Liver (tissue), 8 donors: ENCODE measurements at regions not wholly inside any gene's neighbourhood (a gene's known extent, or its start where the extent isn't known, plus 50 kb on each side); places are given as distances from the start of the nearest gene placed in this dataset.

Experiments
- DNase-seq: peaks from one replicate; pipeline ENCODE4 v3.0.0-alpha.2; 2017; ENCODE audit warnings: low spot score
- H3K27ac ChIP-seq, 2 donors: one replicate each; pipeline ENCODE4 v1.7.0; 2013; ENCODE audit warnings: inconsistent platforms in 2 of 2, low read length in 2 of 2, control low read depth in 1 of 2, low read depth in 1 of 2, mild to moderate bottlenecking in 1 of 2
- H3K27me3 ChIP-seq, 4 donors: one replicate each; pipeline versions ENCODE4 v1.6.1 to v1.7.0; 2013; ENCODE audit warnings: low read length in 3 of 4, inconsistent platforms in 1 of 4, mild to moderate bottlenecking in 1 of 4, moderate library complexity in 1 of 4; ENCODE audit not compliant: control insufficient read depth in 4 of 4, insufficient read depth in 4 of 4
- H3K36me3 ChIP-seq, 4 donors: one replicate each; pipeline versions ENCODE4 v1.6.1 to v1.7.0; 2013; ENCODE audit warnings: low read length in 3 of 4, mild to moderate bottlenecking in 3 of 4, low read depth in 1 of 4, moderate library complexity in 1 of 4; ENCODE audit not compliant: control insufficient read depth in 4 of 4, insufficient read depth in 3 of 4
- H3K4me1 ChIP-seq, 4 donors: one replicate each; pipeline versions ENCODE4 v1.6.1 to v1.7.0; 2013; ENCODE audit warnings: low read length in 3 of 4, mild to moderate bottlenecking in 3 of 4, moderate library complexity in 1 of 4; ENCODE audit not compliant: control insufficient read depth in 4 of 4, insufficient read depth in 4 of 4
- H3K4me3 ChIP-seq, 3 donors: one replicate each; pipeline versions ENCODE4 v1.6.1 to v1.7.0; 2013; ENCODE audit warnings: low read length in 3 of 3, control low read depth in 1 of 3, low read depth in 1 of 3, mild to moderate bottlenecking in 1 of 3
- H3K9ac ChIP-seq, 2 donors: one replicate each; pipeline ENCODE4 v1.7.0; 2013; ENCODE audit warnings: low read length in 2 of 2, mild to moderate bottlenecking in 2 of 2, moderate library complexity in 2 of 2, control low read depth in 1 of 2, low read depth in 1 of 2
- H3K9me3 ChIP-seq, 4 donors: one replicate each; pipeline versions ENCODE4 v1.6.1 to v1.7.0; 2013; ENCODE audit warnings: low read length in 3 of 4; ENCODE audit not compliant: control insufficient read depth in 4 of 4
- EGR1 ChIP-seq, 2 donors: IDR thresholded peaks; 2 replicates each; pipeline ENCODE4 v1.6.1; 2016 to 2018; ENCODE audit warnings: antibody characterized with exemption in 2 of 2, low read depth in 2 of 2
- FOXA1 ChIP-seq: IDR thresholded peaks from 2 replicates; pipeline ENCODE4 v1.6.1; 2016; ENCODE audit warnings: antibody characterized with exemption
- FOXA2 ChIP-seq: IDR thresholded peaks from 2 replicates; pipeline ENCODE4 v1.6.1; 2016; ENCODE audit warnings: antibody characterized with exemption
- GABPA ChIP-seq, 2 donors: IDR thresholded peaks in 1 of 2; conservative IDR thresholded peaks in 1 of 2; 2 replicates each; pipeline ENCODE4 v1.6.1; 2016; ENCODE audit warnings: antibody characterized with exemption in 2 of 2, mild to moderate bottlenecking in 1 of 2, moderate library complexity in 1 of 2
- HNF4A ChIP-seq, 2 donors: conservative IDR thresholded peaks; 2 replicates each; pipeline ENCODE4 v1.6.1; 2016; ENCODE audit warnings: antibody characterized with exemption in 2 of 2, mild to moderate bottlenecking in 2 of 2
- HNF4G ChIP-seq: IDR thresholded peaks from 2 replicates; pipeline ENCODE4 v1.6.1; 2016; ENCODE audit warnings: antibody characterized with exemption
- JUND ChIP-seq, 2 donors: IDR thresholded peaks; 2 replicates each; pipeline ENCODE4 v1.6.1; 2016; ENCODE audit warnings: antibody characterized with exemption in 2 of 2
- NR2F2 ChIP-seq: IDR thresholded peaks from 2 replicates; pipeline ENCODE4 v1.6.1; 2016; ENCODE audit warnings: antibody characterized with exemption
- RAD21 ChIP-seq, 2 donors: IDR thresholded peaks; 2 replicates each; pipeline ENCODE4 v1.6.1; 2016; ENCODE audit warnings: antibody characterized with exemption in 2 of 2, mild to moderate bottlenecking in 2 of 2
- RXRA ChIP-seq, 2 donors: IDR thresholded peaks; 2 replicates each; pipeline ENCODE4 v1.6.1; 2017 to 2018; ENCODE audit warnings: antibody characterized with exemption in 2 of 2, mild to moderate bottlenecking in 1 of 2
- SP1 ChIP-seq: IDR thresholded peaks from 2 replicates; pipeline ENCODE4 v1.6.1; 2018; ENCODE audit warnings: antibody characterized with exemption, mild to moderate bottlenecking
- TAF1 ChIP-seq: conservative IDR thresholded peaks from 2 replicates; pipeline ENCODE4 v1.6.1; 2016; ENCODE audit warnings: antibody characterized with exemption, mild to moderate bottlenecking
- YY1 ChIP-seq: IDR thresholded peaks from 2 replicates; pipeline ENCODE4 v1.6.1; 2016; ENCODE audit warnings: antibody characterized with exemption, mild to moderate bottlenecking
- WGBS: extraction: QIAGEN DNeasy Blood & Tissue Kit; methylation state at CpG from one replicate; pipeline ENCODE4 v1.1.7; 2013; 5-methylcytosine and 5-hydroxymethylcytosine counted together
- TF ChIP-seq, protein P1 (sequence below): IDR thresholded peaks from 2 replicates; pipeline ENCODE4 v1.6.1; 2016; ENCODE audit warnings: antibody characterized with exemption, mild to moderate bottlenecking
- TF ChIP-seq, protein P2 (sequence below): IDR thresholded peaks from 2 replicates; pipeline ENCODE4 v1.6.1; 2016; ENCODE audit warnings: antibody characterized with exemption
- TF ChIP-seq, protein P3 (sequence below): fragments of 150-350 bp; IDR thresholded peaks from 2 replicates; pipeline ENCODE4 v1.5.1; 2017; ENCODE audit warnings: improper control_type of control experiment, low read depth, low read length; ENCODE audit not compliant: missing input control
- TF ChIP-seq, protein P4 (sequence below): IDR thresholded peaks from 2 replicates; pipeline ENCODE4 v1.6.1; 2016; ENCODE audit warnings: antibody characterized with exemption
- TF ChIP-seq, protein P5 (sequence below): IDR thresholded peaks from 2 replicates; pipeline ENCODE4 v1.6.1; 2016; ENCODE audit warnings: antibody characterized with exemption
- donor health status: healthy.
- donor health status: healthy.
- donor health status: healthy.
- donor health status: healthy.
- donor health status: healthy.

DNA sequence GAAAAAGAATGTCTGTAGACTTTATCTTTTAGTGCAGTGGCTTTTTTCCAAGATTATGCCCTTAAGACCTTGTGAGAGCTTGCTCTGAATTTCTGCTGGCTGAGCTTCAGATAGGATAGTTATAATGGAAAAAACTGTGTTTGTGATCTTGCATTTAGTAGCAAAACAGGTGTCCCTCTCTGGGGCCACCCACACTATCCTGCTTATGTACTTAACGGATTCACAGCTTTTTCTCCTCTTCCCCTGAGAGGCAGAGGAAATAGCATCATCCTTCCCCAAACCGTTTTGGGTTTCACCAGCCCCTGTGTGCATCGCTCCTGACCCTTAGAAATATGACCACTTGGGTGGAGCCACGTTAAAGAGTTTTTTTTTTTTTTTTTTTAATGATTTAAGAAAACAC lies 101.2 kb downstream of the RAB18 start (continued):
- TF ChIP-seq GABPA (IDR thresholded peaks at IDR 0.05 in 1 of 2, conservative IDR thresholded peaks at IDR 0.05 in 1 of 2), result no peak

DNA sequence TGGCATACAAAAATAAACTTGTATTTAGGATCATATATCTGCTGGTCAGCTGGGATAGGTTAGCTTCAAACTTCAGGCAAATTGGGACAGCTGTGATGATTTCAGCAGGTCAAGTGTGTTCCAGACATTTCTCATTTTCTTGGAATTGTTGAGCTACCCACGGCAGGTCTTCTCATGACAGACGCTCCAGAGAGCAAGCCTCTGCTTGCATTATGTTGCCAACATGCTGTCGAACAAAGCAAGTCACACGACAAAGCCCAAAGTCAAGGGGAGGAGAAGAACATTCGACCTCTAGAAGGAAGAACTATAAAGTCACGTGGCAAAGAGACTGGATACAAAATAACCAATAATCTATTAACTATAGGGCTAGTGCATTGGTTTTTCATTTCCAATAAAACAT lies 103.5 kb downstream of the RAB18 start:
- WGBS, result 83% methylated on average over 6 of the region's 6 CpGs
- Histone ChIP-seq H3K27me3 (no peaks in the 10 kb centered on the region), H3K9ac (peak overlapping the region in 1 of 2 donors; percentile 8), H3K36me3 (no peaks in the 10 kb centered on the region), H3K9me3 (no peaks in the 10 kb centered on the region), H3K27ac (no peak overlapping the region), H3K4me1 (no peaks in the 10 kb centered on the region), H3K4me3 (no peak overlapping the region)
- no peak for DNase-seq
- TF ChIP-seq, protein P1, sequence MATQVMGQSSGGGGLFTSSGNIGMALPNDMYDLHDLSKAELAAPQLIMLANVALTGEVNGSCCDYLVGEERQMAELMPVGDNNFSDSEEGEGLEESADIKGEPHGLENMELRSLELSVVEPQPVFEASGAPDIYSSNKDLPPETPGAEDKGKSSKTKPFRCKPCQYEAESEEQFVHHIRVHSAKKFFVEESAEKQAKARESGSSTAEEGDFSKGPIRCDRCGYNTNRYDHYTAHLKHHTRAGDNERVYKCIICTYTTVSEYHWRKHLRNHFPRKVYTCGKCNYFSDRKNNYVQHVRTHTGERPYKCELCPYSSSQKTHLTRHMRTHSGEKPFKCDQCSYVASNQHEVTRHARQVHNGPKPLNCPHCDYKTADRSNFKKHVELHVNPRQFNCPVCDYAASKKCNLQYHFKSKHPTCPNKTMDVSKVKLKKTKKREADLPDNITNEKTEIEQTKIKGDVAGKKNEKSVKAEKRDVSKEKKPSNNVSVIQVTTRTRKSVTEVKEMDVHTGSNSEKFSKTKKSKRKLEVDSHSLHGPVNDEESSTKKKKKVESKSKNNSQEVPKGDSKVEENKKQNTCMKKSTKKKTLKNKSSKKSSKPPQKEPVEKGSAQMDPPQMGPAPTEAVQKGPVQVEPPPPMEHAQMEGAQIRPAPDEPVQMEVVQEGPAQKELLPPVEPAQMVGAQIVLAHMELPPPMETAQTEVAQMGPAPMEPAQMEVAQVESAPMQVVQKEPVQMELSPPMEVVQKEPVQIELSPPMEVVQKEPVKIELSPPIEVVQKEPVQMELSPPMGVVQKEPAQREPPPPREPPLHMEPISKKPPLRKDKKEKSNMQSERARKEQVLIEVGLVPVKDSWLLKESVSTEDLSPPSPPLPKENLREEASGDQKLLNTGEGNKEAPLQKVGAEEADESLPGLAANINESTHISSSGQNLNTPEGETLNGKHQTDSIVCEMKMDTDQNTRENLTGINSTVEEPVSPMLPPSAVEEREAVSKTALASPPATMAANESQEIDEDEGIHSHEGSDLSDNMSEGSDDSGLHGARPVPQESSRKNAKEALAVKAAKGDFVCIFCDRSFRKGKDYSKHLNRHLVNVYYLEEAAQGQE, result no peak
- TF ChIP-seq HNF4G, result no peak
- TF ChIP-seq, protein P2, sequence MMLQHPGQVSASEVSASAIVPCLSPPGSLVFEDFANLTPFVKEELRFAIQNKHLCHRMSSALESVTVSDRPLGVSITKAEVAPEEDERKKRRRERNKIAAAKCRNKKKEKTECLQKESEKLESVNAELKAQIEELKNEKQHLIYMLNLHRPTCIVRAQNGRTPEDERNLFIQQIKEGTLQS, result no peak
- TF ChIP-seq JUND (IDR thresholded peaks at IDR 0.05), result no peak

DNA sequence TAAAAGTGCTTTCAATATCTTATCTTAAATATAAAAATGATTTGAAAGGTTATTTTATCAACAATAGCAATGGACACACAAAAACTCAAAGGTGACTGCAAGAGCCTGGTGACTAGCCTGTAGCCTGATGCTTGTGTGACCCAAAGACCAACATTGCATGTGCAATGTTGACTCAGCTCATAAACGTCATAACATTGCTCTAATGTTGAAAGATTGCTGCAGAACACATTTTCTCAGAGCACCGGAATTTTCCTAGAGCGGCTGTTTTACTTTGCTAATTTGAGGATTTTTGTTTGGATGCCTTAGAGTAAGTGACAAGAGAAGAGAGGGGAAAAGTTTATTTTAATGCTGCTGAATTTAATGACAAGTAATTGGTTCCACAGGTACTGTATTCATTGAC lies 107.1 kb downstream of the RAB18 start:
- Histone ChIP-seq H3K27me3 (no peaks in the 10 kb centered on the region), H3K9ac (no peak overlapping the region), H3K9me3 (no peaks in the 10 kb centered on the region), H3K27ac (no peak overlapping the region), H3K36me3 (no peaks in the 10 kb centered on the region), H3K4me1 (no peaks in the 10 kb centered on the region), H3K4me3 (no peak overlapping the region)
- 64% methylated on average over 3 of the region's 3 CpGs for WGBS
- TF ChIP-seq TAF1, result no peak
- no peak for TF ChIP-seq FOXA1
- TF ChIP-seq EGR1 (IDR thresholded peaks at IDR 0.05; ENCODE audit: low read depth in 2 of 2), result no peak
- TF ChIP-seq NR2F2, result no peak
- no peak for TF ChIP-seq JUND (IDR thresholded peaks at IDR 0.05)
- no peak for TF ChIP-seq FOXA2
- TF ChIP-seq, protein P3, sequence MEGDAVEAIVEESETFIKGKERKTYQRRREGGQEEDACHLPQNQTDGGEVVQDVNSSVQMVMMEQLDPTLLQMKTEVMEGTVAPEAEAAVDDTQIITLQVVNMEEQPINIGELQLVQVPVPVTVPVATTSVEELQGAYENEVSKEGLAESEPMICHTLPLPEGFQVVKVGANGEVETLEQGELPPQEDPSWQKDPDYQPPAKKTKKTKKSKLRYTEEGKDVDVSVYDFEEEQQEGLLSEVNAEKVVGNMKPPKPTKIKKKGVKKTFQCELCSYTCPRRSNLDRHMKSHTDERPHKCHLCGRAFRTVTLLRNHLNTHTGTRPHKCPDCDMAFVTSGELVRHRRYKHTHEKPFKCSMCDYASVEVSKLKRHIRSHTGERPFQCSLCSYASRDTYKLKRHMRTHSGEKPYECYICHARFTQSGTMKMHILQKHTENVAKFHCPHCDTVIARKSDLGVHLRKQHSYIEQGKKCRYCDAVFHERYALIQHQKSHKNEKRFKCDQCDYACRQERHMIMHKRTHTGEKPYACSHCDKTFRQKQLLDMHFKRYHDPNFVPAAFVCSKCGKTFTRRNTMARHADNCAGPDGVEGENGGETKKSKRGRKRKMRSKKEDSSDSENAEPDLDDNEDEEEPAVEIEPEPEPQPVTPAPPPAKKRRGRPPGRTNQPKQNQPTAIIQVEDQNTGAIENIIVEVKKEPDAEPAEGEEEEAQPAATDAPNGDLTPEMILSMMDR, result no peak
- TF ChIP-seq, protein P1, result no peak
- no peak for TF ChIP-seq RAD21 (IDR thresholded peaks at IDR 0.05)
- no peak for TF ChIP-seq RXRA (IDR thresholded peaks at IDR 0.05)
- TF ChIP-seq HNF4A (conservative IDR thresholded peaks at IDR 0.05), result no peak
- TF ChIP-seq, protein P4, sequence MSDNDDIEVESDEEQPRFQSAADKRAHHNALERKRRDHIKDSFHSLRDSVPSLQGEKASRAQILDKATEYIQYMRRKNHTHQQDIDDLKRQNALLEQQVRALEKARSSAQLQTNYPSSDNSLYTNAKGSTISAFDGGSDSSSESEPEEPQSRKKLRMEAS, result no peak
- TF ChIP-seq GABPA (IDR thresholded peaks at IDR 0.05 in 1 of 2, conservative IDR thresholded peaks at IDR 0.05 in 1 of 2), result no peak
- TF ChIP-seq, protein P5, sequence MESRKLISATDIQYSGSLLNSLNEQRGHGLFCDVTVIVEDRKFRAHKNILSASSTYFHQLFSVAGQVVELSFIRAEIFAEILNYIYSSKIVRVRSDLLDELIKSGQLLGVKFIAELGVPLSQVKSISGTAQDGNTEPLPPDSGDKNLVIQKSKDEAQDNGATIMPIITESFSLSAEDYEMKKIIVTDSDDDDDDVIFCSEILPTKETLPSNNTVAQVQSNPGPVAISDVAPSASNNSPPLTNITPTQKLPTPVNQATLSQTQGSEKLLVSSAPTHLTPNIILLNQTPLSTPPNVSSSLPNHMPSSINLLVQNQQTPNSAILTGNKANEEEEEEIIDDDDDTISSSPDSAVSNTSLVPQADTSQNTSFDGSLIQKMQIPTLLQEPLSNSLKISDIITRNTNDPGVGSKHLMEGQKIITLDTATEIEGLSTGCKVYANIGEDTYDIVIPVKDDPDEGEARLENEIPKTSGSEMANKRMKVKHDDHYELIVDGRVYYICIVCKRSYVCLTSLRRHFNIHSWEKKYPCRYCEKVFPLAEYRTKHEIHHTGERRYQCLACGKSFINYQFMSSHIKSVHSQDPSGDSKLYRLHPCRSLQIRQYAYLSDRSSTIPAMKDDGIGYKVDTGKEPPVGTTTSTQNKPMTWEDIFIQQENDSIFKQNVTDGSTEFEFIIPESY, result no peak
- TF ChIP-seq YY1, result no peak
- TF ChIP-seq SP1, result no peak
- TF ChIP-seq HNF4G, result no peak
- TF ChIP-seq, protein P2, result no peak
- no peak for DNase-seq
